Endothelial cell (in vitro differentiated cells): ENCODE measurements at regions not wholly inside any gene's neighbourhood (a gene's known extent, or its start where the extent isn't known, plus 50 kb on each side); places are given as distances from the start of the nearest gene placed in this dataset.
A peak's percentile ranks its signal among the peaks of the same experiment; 100 is the strongest.
"Not testable (repeated sequence)": the region's sequence is repeated elsewhere in the genome, so short reads cannot be mapped to it uniquely, and the experiment has no call there.

ENCODE experiments used
- DNase-seq: peaks from one replicate; pipeline ENCODE4 v3.0.0; 2021; ENCODE audit warnings: low spot score
- H3K27ac Mint-ChIP-seq: one replicate; pipeline ENCODE4 v1.8.0; 2021; ENCODE audit warnings: mixed read lengths, inconsistent platforms; ENCODE audit not compliant: unreplicated experiment
- H3K27me3 Mint-ChIP-seq: one replicate; pipeline ENCODE4 v1.8.0; 2021; ENCODE audit warnings: mild to moderate bottlenecking, moderate library complexity, mixed read lengths, inconsistent platforms; ENCODE audit not compliant: unreplicated experiment
- H3K36me3 Mint-ChIP-seq: one replicate; pipeline ENCODE4 v1.8.0; 2021; ENCODE audit warnings: mild to moderate bottlenecking, low read depth, mixed read lengths, inconsistent platforms; ENCODE audit not compliant: unreplicated experiment
- H3K4me1 Mint-ChIP-seq: one replicate; pipeline ENCODE4 v1.8.0; 2021; ENCODE audit warnings: mild to moderate bottlenecking, mixed read lengths, inconsistent platforms; ENCODE audit not compliant: unreplicated experiment
- H3K4me3 Mint-ChIP-seq: one replicate; pipeline ENCODE4 v1.8.0; 2021; ENCODE audit warnings: mild to moderate bottlenecking, mixed read lengths, inconsistent platforms; ENCODE audit not compliant: unreplicated experiment
- H3K9me3 Mint-ChIP-seq: one replicate; pipeline ENCODE4 v1.8.0; 2021; ENCODE audit warnings: mixed read lengths, inconsistent platforms; ENCODE audit not compliant: unreplicated experiment
- CTCF ChIP-seq: fragments of 200-600 bp; sonication (generic); IDR thresholded peaks from one replicate; pipeline ENCODE4 v1.5.0; 2021; ENCODE audit warnings: antibody characterized with exemption; ENCODE audit not compliant: unreplicated experiment

GRCh38 chr16:33995821-33996372 lies 536.5 kb downstream of the TP53TG3F start:
- H3K36me3 Mint-ChIP-seq, DNase-seq, H3K9me3 Mint-ChIP-seq, H3K27ac Mint-ChIP-seq, H3K4me1 Mint-ChIP-seq, H3K4me3 Mint-ChIP-seq, H3K27me3 Mint-ChIP-seq: not testable (repeated sequence)

- H3K4me1 Mint-ChIP-seq, DNase-seq, H3K9me3 Mint-ChIP-seq, H3K4me3 Mint-ChIP-seq, H3K36me3 Mint-ChIP-seq, H3K27me3 Mint-ChIP-seq, H3K27ac Mint-ChIP-seq: not testable (repeated sequence)
These were observed 541.8 kb downstream of the TP53TG3F start for GRCh38 chr16:34001184-34001583.

GRCh38 chr16:34001961-34002360 lies 542.5 kb downstream of the TP53TG3F start:
- H3K27ac Mint-ChIP-seq, H3K27me3 Mint-ChIP-seq, H3K4me3 Mint-ChIP-seq, H3K36me3 Mint-ChIP-seq, H3K4me1 Mint-ChIP-seq, H3K9me3 Mint-ChIP-seq, DNase-seq: not testable (repeated sequence)

- peaks cover 13% of the 10 kb centered on the region for H3K9me3 Mint-ChIP-seq
- not testable (repeated sequence) for H3K27ac Mint-ChIP-seq, DNase-seq, H3K4me1 Mint-ChIP-seq, H3K36me3 Mint-ChIP-seq, H3K27me3 Mint-ChIP-seq, H3K4me3 Mint-ChIP-seq
These were observed 555.7 kb downstream of the TP53TG3F start for GRCh38 chr16:34014841-34015820.

GRCh38 chr16:34018277-34018676 lies 558.9 kb downstream of the TP53TG3F start:
- not testable (repeated sequence) for H3K27me3 Mint-ChIP-seq, H3K36me3 Mint-ChIP-seq, DNase-seq, H3K4me1 Mint-ChIP-seq
- Mint-ChIP-seq H3K9me3 (peaks cover 22% of the 10 kb centered on the region), H3K27ac (peak overlapping the region; percentile 1), H3K4me3 (peak overlapping the region; percentile 6)

- H3K27ac Mint-ChIP-seq, result no peak overlapping the region
- peaks cover 32% of the 10 kb centered on the region for H3K9me3 Mint-ChIP-seq
- DNase-seq, result no peak
- TF ChIP-seq CTCF, result no peak
- H3K36me3 Mint-ChIP-seq, result no peaks in the 10 kb centered on the region
- H3K27me3 Mint-ChIP-seq, result peaks cover 2% of the 10 kb centered on the region
- no peak overlapping the region for H3K4me3 Mint-ChIP-seq
- H3K4me1 Mint-ChIP-seq, result no peaks in the 10 kb centered on the region
These were observed 591.4 kb downstream of the TP53TG3F start for GRCh38 chr16:34050787-34051320.

GRCh38 chr16:34054137-34054536 lies 594.7 kb downstream of the TP53TG3F start:
- peaks cover 22% of the 10 kb centered on the region for H3K9me3 Mint-ChIP-seq
- peaks cover 2% of the 10 kb centered on the region for H3K27me3 Mint-ChIP-seq
- no peaks in the 10 kb centered on the region for H3K36me3 Mint-ChIP-seq
- no peaks in the 10 kb centered on the region for H3K4me1 Mint-ChIP-seq
- H3K27ac Mint-ChIP-seq, result no peak overlapping the region
- H3K4me3 Mint-ChIP-seq, result no peak overlapping the region
- TF ChIP-seq CTCF, result no peak
- DNase-seq, result no peak
